Inflammatory macrophage (primary cell): ENCODE measurements at regions not wholly inside any gene's neighbourhood (a gene's known extent, or its start where the extent isn't known, plus 50 kb on each side); places are given as distances from the start of the nearest gene placed in this dataset.
"Not testable (repeated sequence)": the region's sequence is repeated elsewhere in the genome, so short reads cannot be mapped to it uniquely, and the experiment has no call there.

Experiments
- DNase-seq, 2 donors: peaks; one replicate each; pipeline ENCODE4 v3.0.0-alpha.2; 2020 to 2022

GRCh38 chr15:20261321-20262280 lies 280.0 kb downstream of the GOLGA6L6 start:
- not testable (repeated sequence) for DNase-seq

DNA sequence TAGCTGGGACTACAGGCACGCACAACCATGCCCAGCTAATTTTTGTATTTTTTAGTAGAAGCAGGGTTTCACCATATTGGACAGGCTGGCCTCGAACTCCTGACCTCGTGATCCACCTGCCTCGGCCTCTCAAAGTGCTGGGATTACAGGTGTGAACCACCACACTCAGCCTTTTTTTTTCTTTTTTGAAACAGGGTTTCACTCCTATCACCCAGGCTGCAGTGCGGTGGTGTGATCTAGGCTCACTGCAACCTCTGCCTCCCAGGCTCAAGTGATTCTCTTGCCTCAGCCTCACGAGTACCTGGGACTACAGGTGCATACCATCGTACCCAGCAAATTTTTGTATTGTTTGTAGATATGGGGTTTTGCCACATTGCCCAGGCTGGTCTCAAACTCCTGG lies 280.9 kb downstream of the GOLGA6L6 start:
- DNase-seq: not testable (repeated sequence)

DNA sequence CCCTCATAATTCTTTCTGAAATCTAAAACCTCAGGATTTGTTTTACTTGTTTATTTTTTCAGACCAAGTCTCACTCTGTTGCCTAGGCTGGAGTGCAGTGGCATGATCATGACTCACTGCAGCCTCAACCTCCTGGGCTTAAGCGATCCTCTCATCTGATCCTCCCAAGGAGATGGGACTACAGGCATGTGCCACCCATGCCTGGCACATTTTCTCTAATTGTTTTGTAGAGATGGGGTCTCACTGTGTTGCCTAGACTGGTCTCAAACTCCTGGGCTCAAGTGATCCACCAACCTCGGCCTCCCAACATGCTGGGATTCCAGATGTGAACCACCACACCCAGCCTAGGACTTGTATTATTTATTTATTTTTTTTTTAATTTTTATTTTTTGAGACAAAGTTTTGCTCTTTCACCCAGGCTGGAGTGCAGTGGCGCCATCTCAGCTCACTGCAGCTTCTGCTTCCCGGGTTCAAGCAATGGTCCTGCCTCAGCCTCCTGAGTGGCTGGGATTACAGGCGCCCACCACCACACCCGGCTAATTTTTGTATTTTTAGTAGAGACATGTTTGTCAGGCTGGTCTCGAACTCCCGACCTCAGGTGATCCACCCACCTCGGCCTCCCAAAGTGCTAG lies 281.9 kb downstream of the GOLGA6L6 start:
- DNase-seq: not testable (repeated sequence)

GRCh38 chr15:20256394-20256793 lies 285.2 kb downstream of the GOLGA6L6 start:
- DNase-seq: not testable (repeated sequence)

- not testable (repeated sequence) for DNase-seq
These were observed 286.0 kb downstream of the GOLGA6L6 start for GRCh38 chr15:20255641-20256040.

GRCh38 chr15:20253047-20253615 lies 288.5 kb downstream of the GOLGA6L6 start:
- not testable (repeated sequence) for DNase-seq

GRCh38 chr15:20252040-20252439 lies 289.6 kb downstream of the GOLGA6L6 start:
- DNase-seq: not testable (repeated sequence)

- not testable (repeated sequence) for DNase-seq
These were observed 290.2 kb downstream of the GOLGA6L6 start for GRCh38 chr15:20251214-20252005.

DNA sequence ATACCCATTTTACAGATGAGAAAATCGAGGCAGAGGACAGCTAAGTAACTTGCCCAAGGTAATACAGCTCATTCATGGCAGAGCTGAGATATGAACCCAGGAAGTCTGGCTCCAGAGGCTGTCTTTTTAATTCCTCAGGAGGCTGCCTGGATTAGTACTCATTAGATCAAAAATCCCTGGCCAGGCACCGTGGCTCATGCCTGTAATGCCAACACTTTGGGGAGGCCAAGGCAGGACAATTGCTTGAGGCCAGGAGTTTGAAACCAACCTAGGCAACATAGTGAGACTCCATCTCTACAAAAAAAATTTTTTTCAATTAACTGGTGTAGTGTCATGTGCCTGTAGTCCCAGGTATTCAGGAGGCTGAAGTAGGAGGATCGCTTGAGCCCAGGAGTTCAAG lies 291.4 kb downstream of the GOLGA6L6 start:
- DNase-seq: not testable (repeated sequence)

- DNase-seq: not testable (repeated sequence)
These were observed 292.0 kb downstream of the GOLGA6L6 start for GRCh38 chr15:20249677-20249970.

- DNase-seq: not testable (repeated sequence)
These were observed 293.2 kb downstream of the GOLGA6L6 start for GRCh38 chr15:20248434-20248833.

DNA sequence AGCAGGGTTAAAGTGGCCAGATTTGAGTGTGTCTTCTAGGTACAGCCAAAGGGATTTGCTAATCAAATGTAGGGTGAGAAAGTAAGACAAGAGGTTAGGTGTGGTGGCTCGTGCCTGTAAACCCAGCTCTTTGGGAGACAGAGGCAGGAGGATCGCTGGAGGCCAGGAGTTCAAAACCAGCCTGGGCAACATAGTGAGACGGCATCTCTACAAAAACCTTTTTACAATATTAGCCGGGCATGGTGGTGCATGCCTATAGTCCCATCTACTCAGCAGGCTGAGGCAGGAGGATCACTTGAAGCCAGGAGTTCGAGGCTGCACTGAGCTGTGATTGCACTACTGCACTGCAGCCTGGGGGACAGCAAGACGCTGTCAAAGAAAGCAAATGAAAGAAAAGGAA lies 294.5 kb downstream of the GOLGA6L6 start:
- DNase-seq: not testable (repeated sequence)

- DNase-seq: not testable (repeated sequence)
These were observed 295.0 kb downstream of the GOLGA6L6 start for GRCh38 chr15:20246624-20247023.

GRCh38 chr15:20245856-20246255 lies 295.7 kb downstream of the GOLGA6L6 start:
- DNase-seq: not testable (repeated sequence)

DNA sequence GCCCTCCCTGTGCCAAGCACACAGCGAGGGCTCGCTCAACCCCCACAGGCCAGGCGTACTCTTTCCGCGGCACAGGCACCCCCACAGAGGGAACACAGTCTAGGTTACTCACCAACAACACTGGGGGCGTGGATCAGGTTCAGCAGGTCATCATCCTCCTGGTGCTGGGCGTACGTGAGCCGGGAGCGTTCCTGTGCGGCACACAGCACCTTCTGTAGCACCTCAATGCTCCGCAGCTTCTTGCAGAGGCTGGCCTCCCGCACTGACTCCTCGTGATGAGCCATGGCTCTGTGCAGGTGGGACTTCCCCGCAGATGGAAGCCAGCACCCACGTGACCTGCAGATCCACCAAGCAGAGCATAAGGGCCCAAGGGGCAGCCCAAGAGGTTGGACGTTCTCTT lies 296.8 kb downstream of the GOLGA6L6 start:
- not testable (repeated sequence) for DNase-seq

- not testable (repeated sequence) for DNase-seq
These were observed 297.9 kb downstream of the GOLGA6L6 start for GRCh38 chr15:20243486-20244240.

GRCh38 chr15:20240366-20240917 lies 301.2 kb downstream of the GOLGA6L6 start:
- not testable (repeated sequence) for DNase-seq

- DNase-seq: not testable (repeated sequence)
These were observed 302.4 kb downstream of the GOLGA6L6 start for GRCh38 chr15:20239186-20239585.

- DNase-seq: not testable (repeated sequence)
These were observed 304.2 kb downstream of the GOLGA6L6 start for GRCh38 chr15:20237256-20238020.

DNA sequence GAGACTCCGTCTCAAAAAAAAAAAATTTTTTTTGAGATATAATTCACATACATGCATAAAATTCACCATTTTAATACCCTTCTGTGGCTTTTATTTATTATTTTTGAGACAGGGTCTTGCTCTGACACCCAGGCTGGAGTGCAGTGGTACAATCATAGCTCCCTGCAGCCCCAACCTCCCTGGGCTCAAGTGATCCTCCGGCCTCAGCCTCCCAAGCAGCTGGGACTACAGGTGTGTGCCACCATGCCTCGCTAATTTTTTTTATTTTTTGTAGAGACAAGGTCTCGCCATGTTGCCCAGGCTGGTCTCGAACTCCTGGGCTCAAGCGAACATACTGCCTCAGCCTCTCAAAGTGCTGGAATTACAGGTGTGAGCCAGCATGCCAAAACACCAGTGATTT lies 305.9 kb downstream of the GOLGA6L6 start:
- not testable (repeated sequence) for DNase-seq
